Neural progenitor cell (in vitro differentiated cells): ENCODE measurements at regions not wholly inside any gene's neighbourhood (a gene's known extent, or its start where the extent isn't known, plus 50 kb on each side); places are given as distances from the start of the nearest gene placed in this dataset.
"Not testable (repeated sequence)": the region's sequence is repeated elsewhere in the genome, so short reads cannot be mapped to it uniquely, and the experiment has no call there.

ENCODE experiments used
- DNase-seq: peaks from one replicate; pipeline ENCODE4 v3.0.0-alpha.2; 2016; ENCODE audit warnings: low spot score
- H2AFZ ChIP-seq: fragments of 200-600 bp; sonication (generic); replicated peaks from 2 replicates; pipeline ENCODE4 v1.6.1; 2016; ENCODE audit warnings: antibody characterized with exemption
- H3F3A ChIP-seq: fragments of 200-600 bp; sonication (generic); 2 replicates; pipeline ENCODE4 v1.6.1; 2016; ENCODE audit warnings: antibody characterized with exemption, low read depth
- H3K27ac ChIP-seq: fragments of 200-600 bp; sonication (generic); 2 replicates; pipeline ENCODE4 v1.5.1; 2016; ENCODE audit warnings: mild to moderate bottlenecking
- H3K27me3 ChIP-seq: fragments of 200-600 bp; sonication (generic); 2 replicates; pipeline ENCODE4 v1.6.1; 2016; ENCODE audit warnings: mild to moderate bottlenecking, moderate library complexity
- H3K36me3 ChIP-seq: fragments of 200-600 bp; sonication (generic); 2 replicates; pipeline ENCODE4 v1.5.1; 2016
- H3K4me1 ChIP-seq: fragments of 200-600 bp; sonication (generic); 2 replicates; pipeline ENCODE4 v1.6.1; 2016; ENCODE audit warnings: mixed run types
- H3K4me2 ChIP-seq: fragments of 200-600 bp; sonication (generic); 2 replicates; pipeline ENCODE4 v1.6.1; 2016
- H3K4me3 ChIP-seq: fragments of 200-600 bp; sonication (generic); 2 replicates; pipeline ENCODE4 v1.5.1; 2016
- H3K79me2 ChIP-seq: fragments of 200-600 bp; sonication (generic); 2 replicates; pipeline ENCODE4 v1.6.1; 2016; ENCODE audit warnings: low read depth
- H3K9ac ChIP-seq: fragments of 200-600 bp; sonication (generic); 2 replicates; pipeline ENCODE4 v1.6.1; 2016
- H3K9me3 ChIP-seq: fragments of 200-600 bp; sonication (generic); 2 replicates; pipeline ENCODE4 v1.5.1; 2016; ENCODE audit warnings: low read depth
- H4K20me1 ChIP-seq: fragments of 200-600 bp; sonication (generic); 2 replicates; pipeline ENCODE4 v1.6.1; 2016; ENCODE audit warnings: low read depth
- H3K27ac Mint-ChIP-seq: 3 replicates; pipeline ENCODE4 v1.8.0; 2021; ENCODE audit warnings: mixed read lengths
- H3K27me3 Mint-ChIP-seq: 2 replicates; pipeline ENCODE4 v1.8.0; 2022; ENCODE audit warnings: low read depth, mild to moderate bottlenecking, inconsistent platforms, moderate library complexity, mixed read lengths; ENCODE audit not compliant: insufficient read depth
- H3K36me3 Mint-ChIP-seq: 3 replicates; pipeline ENCODE4 v1.8.0; 2021; ENCODE audit warnings: mixed read lengths
- H3K4me1 Mint-ChIP-seq: 3 replicates; pipeline ENCODE4 v1.8.0; 2021; ENCODE audit warnings: mixed read lengths
- H3K4me3 Mint-ChIP-seq: 3 replicates; pipeline ENCODE4 v1.8.0; 2021; ENCODE audit warnings: mild to moderate bottlenecking, moderate library complexity, mixed read lengths
- H3K9me3 Mint-ChIP-seq: 3 replicates; pipeline ENCODE4 v1.8.0; 2020; ENCODE audit warnings: mixed read lengths
- CTCF ChIP-seq: fragments of 200-600 bp; sonication (generic); IDR thresholded peaks from 2 replicates; pipeline ENCODE4 v1.5.1; 2017; ENCODE audit warnings: antibody characterized with exemption, mild to moderate bottlenecking
- EZH2 ChIP-seq: fragments of 200-600 bp; sonication (generic); IDR thresholded peaks from 2 replicates; pipeline ENCODE4 v1.6.1; 2017; ENCODE audit warnings: antibody characterized with exemption, mild to moderate bottlenecking, moderate library complexity
- EZH2phosphoT487 ChIP-seq: fragments of 200-600 bp; sonication (generic); IDR thresholded peaks from 2 replicates; pipeline ENCODE4 v1.6.1; 2017; ENCODE audit warnings: antibody characterized with exemption

DNA sequence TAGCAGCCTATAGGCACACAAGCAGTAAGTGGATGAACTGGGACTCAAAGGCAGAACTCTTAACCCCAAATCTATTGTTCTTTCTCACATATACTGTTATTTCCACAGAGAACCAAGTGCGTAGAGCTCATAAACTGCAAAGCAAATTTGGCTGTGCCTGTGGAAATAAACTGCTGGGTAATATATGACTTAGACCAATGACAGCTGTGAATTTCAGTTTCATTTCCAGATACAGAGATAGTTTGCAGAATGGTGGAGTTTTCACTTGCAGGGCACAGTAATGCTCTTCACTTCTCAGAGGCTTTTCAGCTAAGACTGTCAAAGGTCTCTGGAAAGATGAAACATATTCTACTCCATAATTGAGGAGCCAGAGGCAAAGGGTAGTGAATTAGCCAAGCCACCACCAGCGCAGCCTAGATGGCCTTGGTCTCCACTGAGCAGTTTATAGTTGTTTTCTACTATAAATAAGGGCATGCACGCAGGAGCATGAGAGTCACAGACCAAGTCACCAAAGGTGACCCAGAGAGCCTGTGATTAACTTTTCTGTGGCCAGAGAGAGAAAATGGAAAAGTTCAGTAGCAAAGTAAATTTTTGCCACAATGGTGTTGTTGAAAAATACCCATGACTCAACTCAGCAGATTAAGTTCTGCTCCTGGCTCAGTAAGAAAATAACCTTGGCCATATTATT is 180.7 kb upstream of the GRM7 start:
- Histone ChIP-seq H3K4me2 (no peak overlapping the region), H3F3A (no peaks in the 10 kb centered on the region), H3K27ac (no peak overlapping the region), H4K20me1 (no peaks in the 10 kb centered on the region), H3K4me3 (no peak overlapping the region), H3K36me3 (no peaks in the 10 kb centered on the region), H3K9me3 (no peaks in the 10 kb centered on the region), H3K4me1 (no peaks in the 10 kb centered on the region), H2AFZ (no peak overlapping the region), H3K79me2 (no peaks in the 10 kb centered on the region), H3K27me3 (no peaks in the 10 kb centered on the region), H3K9ac (no peak overlapping the region)
- Mint-ChIP-seq H3K4me3 (no peak overlapping the region), H3K27ac (no peak overlapping the region), H3K27me3 (peaks cover 3% of the 10 kb centered on the region), H3K36me3 (no peaks in the 10 kb centered on the region), H3K4me1 (no peaks in the 10 kb centered on the region), H3K9me3 (peaks cover 3% of the 10 kb centered on the region)
- TF ChIP-seq EZH2phosphoT487: no peak
- TF ChIP-seq EZH2: no peak
- TF ChIP-seq CTCF: no peak
- no peak for DNase-seq

GRCh38 chr3:6697285-6697684 is 163.6 kb upstream of the GRM7 start:
- H3K4me1 ChIP-seq: no peaks in the 10 kb centered on the region
- no peak overlapping the region for H2AFZ ChIP-seq
- H3K4me2 ChIP-seq: no peak overlapping the region
- Mint-ChIP-seq H3K27ac (no peak overlapping the region), H3K9me3 (no peaks in the 10 kb centered on the region), H3K36me3 (no peaks in the 10 kb centered on the region), H3K4me1 (no peaks in the 10 kb centered on the region), H3K27me3 (no peaks in the 10 kb centered on the region), H3K4me3 (no peak overlapping the region)
- H3K27me3 ChIP-seq: no peaks in the 10 kb centered on the region
- no peaks in the 10 kb centered on the region for H4K20me1 ChIP-seq
- no peaks in the 10 kb centered on the region for H3F3A ChIP-seq
- H3K79me2 ChIP-seq: no peaks in the 10 kb centered on the region
- no peak overlapping the region for H3K4me3 ChIP-seq
- no peak overlapping the region for H3K9ac ChIP-seq
- DNase-seq: no peak
- no peak overlapping the region for H3K27ac ChIP-seq
- TF ChIP-seq EZH2 (no peak), EZH2phosphoT487 (no peak), CTCF (no peak)
- H3K36me3 ChIP-seq: no peaks in the 10 kb centered on the region
- H3K9me3 ChIP-seq: no peaks in the 10 kb centered on the region

DNA sequence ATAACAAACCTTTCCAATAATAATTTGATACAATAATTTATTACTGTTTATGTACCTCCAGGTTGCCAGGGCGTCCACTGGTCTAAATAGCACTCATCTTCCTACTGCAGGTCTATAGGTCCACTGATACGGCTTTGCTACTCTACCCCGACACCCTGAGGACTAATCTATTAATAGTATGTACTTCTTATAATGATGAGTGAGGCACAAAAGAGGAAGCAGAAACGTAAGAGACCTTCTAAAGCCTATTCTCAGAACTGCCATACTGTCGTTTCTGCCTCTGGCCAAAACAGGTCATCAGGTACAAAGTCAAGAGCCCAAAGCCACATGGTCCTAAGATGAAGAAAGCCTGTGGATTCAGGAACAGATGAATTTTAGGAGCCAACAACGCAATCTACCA is 163.2 kb upstream of the GRM7 start:
- TF ChIP-seq EZH2 (no peak), EZH2phosphoT487 (no peak), CTCF (no peak)
- no peaks in the 10 kb centered on the region for H3K4me1 ChIP-seq

DNA sequence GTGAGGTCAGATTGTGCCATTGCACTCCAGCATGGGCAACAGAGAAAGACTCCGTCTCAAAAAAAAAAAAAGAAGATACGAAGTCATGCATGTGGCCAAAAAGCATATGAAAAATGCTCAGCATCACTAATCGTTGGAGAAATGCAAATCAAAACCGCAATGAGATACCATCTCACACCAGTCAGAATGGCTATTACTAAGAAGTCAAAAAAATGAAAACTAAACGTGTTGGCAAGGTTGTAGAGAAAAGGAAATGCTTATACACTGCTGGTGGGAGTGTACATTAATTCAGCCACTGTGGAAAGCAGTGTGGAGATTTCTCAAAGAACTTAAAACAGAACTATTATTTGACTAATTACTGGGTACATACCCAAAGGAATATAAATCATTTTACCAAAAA is 156.1 kb upstream of the GRM7 start:
- H3K27ac Mint-ChIP-seq, H3K9me3 ChIP-seq, H3K79me2 ChIP-seq, H2AFZ ChIP-seq, H3K36me3 ChIP-seq, H3K27me3 Mint-ChIP-seq, H3K27me3 ChIP-seq, H3F3A ChIP-seq, H3K9ac ChIP-seq, H3K9me3 Mint-ChIP-seq, DNase-seq, H3K27ac ChIP-seq, H3K4me3 Mint-ChIP-seq, H3K4me3 ChIP-seq, H4K20me1 ChIP-seq, H3K4me1 Mint-ChIP-seq, H3K36me3 Mint-ChIP-seq, H3K4me2 ChIP-seq: not testable (repeated sequence)
- peaks cover 14% of the 10 kb centered on the region for H3K4me1 ChIP-seq

More for the DNA sequence above, 163.2 kb upstream of the GRM7 start:
- Histone ChIP-seq H3K27me3 (no peaks in the 10 kb centered on the region), H3K27ac (no peak overlapping the region), H3K4me2 (no peak overlapping the region), H3K9ac (no peak overlapping the region), H3K79me2 (no peaks in the 10 kb centered on the region), H2AFZ (no peak overlapping the region), H3K4me3 (no peak overlapping the region), H3F3A (no peaks in the 10 kb centered on the region), H3K9me3 (no peaks in the 10 kb centered on the region), H4K20me1 (no peaks in the 10 kb centered on the region), H3K36me3 (no peaks in the 10 kb centered on the region)
- no peak overlapping the region for H3K4me3 Mint-ChIP-seq
- no peak overlapping the region for H3K27ac Mint-ChIP-seq
- no peak for DNase-seq
- no peaks in the 10 kb centered on the region for H3K36me3 Mint-ChIP-seq
- no peaks in the 10 kb centered on the region for H3K9me3 Mint-ChIP-seq
- no peaks in the 10 kb centered on the region for H3K4me1 Mint-ChIP-seq
- no peaks in the 10 kb centered on the region for H3K27me3 Mint-ChIP-seq
